GM19467 (cell line): ENCODE measurements at regions not wholly inside any gene's neighbourhood (a gene's known extent, or its start where the extent isn't known, plus 50 kb on each side); places are given as distances from the start of the nearest gene placed in this dataset.

Experiments
- ATAC-seq: cut with Tn5 transposase; IDR thresholded peaks from one replicate; pipeline ENCODE4 v1.9.1; 2021; ENCODE audit warnings: mild to moderate bottlenecking, moderate library complexity; ENCODE audit not compliant: unreplicated experiment

- ATAC-seq = no peak
Observed at GRCh38 chr3:35946854-35947515, 307.7 kb downstream of the ARPP21 start.

- ATAC-seq = no peak
Observed at GRCh38 chr3:35950021-35950420, 310.7 kb downstream of the ARPP21 start.

- no peak for ATAC-seq
Observed at GRCh38 chr3:35954413-35954812, 315.1 kb downstream of the ARPP21 start.

GRCh38 chr3:35965908-35966307 lies 326.6 kb downstream of the ARPP21 start:
- no peak for ATAC-seq

- no peak for ATAC-seq
Observed at GRCh38 chr3:35966629-35967464, 327.5 kb downstream of the ARPP21 start.

- ATAC-seq = no peak
Observed at GRCh38 chr3:35968043-35968622, 328.8 kb downstream of the ARPP21 start.

- no peak for ATAC-seq
Observed at GRCh38 chr3:35969406-35969805, 330.1 kb downstream of the ARPP21 start.

- ATAC-seq = no peak
Observed at GRCh38 chr3:35970793-35971192, 331.5 kb downstream of the ARPP21 start.

- ATAC-seq = no peak
Observed at GRCh38 chr3:35971686-35972085, 332.4 kb downstream of the ARPP21 start.

- ATAC-seq = no peak
Observed at GRCh38 chr3:35974872-35975271, 335.5 kb downstream of the ARPP21 start.

GRCh38 chr3:35986161-35986560 lies 346.8 kb downstream of the ARPP21 start:
- no peak for ATAC-seq

- no peak for ATAC-seq
Observed at GRCh38 chr3:35987386-35987785, 348.1 kb downstream of the ARPP21 start.

- ATAC-seq = no peak
Observed at GRCh38 chr3:35992041-35992440, 352.7 kb downstream of the ARPP21 start.

- ATAC-seq = no peak
Observed at GRCh38 chr3:36011791-36012190, 368.5 kb upstream of the STAC start.

- ATAC-seq = no peak
Observed at GRCh38 chr3:36013425-36013824, 366.9 kb upstream of the STAC start.

GRCh38 chr3:36025232-36025631 lies 355.1 kb upstream of the STAC start:
- ATAC-seq = no peak

- no peak for ATAC-seq
Observed at GRCh38 chr3:36032180-36033047, 347.9 kb upstream of the STAC start.

- no peak for ATAC-seq
Observed at GRCh38 chr3:36058404-36059030, 321.8 kb upstream of the STAC start.

GRCh38 chr3:36060950-36061349 lies 319.4 kb upstream of the STAC start:
- no peak for ATAC-seq

GRCh38 chr3:36063992-36064391 lies 316.3 kb upstream of the STAC start:
- ATAC-seq = no peak

- ATAC-seq = no peak
Observed at GRCh38 chr3:36065321-36065720, 315.0 kb upstream of the STAC start.
